Stimulated activated CD4-positive, alpha-beta T cell treated with anti-CD3 and anti-CD28 coated beads, Interleukin-4, amount 100 ng/mL, for 4 hours (primary cell): ENCODE measurements at regions not wholly inside any gene's neighbourhood (a gene's known extent, or its start where the extent isn't known, plus 50 kb on each side); places are given as distances from the start of the nearest gene placed in this dataset.
"Not testable (repeated sequence)": the region's sequence is repeated elsewhere in the genome, so short reads cannot be mapped to it uniquely, and the experiment has no call there.

Source experiments
- DNase-seq, 2 experiments: peaks; one replicate each; pipeline ENCODE4 v3.0.0-alpha.2; 2020

- DNase-seq: not testable (repeated sequence)
Observed at GRCh38 chr5:96319981-96320739, 112.9 kb downstream of the PCSK1 start.

- no peak for DNase-seq
Observed at GRCh38 chr5:96318569-96319110, 114.4 kb downstream of the PCSK1 start.

GRCh38 chr5:96317945-96318344 lies 115.1 kb downstream of the PCSK1 start:
- DNase-seq: no peak

GRCh38 chr5:96316487-96316886 lies 116.6 kb downstream of the PCSK1 start:
- no peak for DNase-seq

GRCh38 chr5:96316017-96316416 lies 117.0 kb downstream of the PCSK1 start:
- no peak for DNase-seq

- no peak for DNase-seq
Observed at GRCh38 chr5:96315431-96315830, 117.6 kb downstream of the PCSK1 start.

GRCh38 chr5:96312383-96312782 lies 120.7 kb downstream of the PCSK1 start:
- no peak for DNase-seq

GRCh38 chr5:96307047-96307446 lies 126.0 kb downstream of the PCSK1 start:
- not testable (repeated sequence) for DNase-seq

GRCh38 chr5:96302174-96302738 lies 130.8 kb downstream of the PCSK1 start:
- DNase-seq: no peak

GRCh38 chr5:96300976-96301375 lies 132.1 kb downstream of the PCSK1 start:
- no peak for DNase-seq

- DNase-seq: no peak
Observed at GRCh38 chr5:96297867-96298266, 135.2 kb downstream of the PCSK1 start.

GRCh38 chr5:96297290-96297689 lies 135.8 kb downstream of the PCSK1 start:
- no peak for DNase-seq

GRCh38 chr5:96294884-96295202 lies 138.2 kb downstream of the PCSK1 start:
- DNase-seq: no peak

GRCh38 chr5:96293966-96294883 lies 138.8 kb downstream of the PCSK1 start:
- DNase-seq: no peak

GRCh38 chr5:96292582-96293247 lies 140.3 kb downstream of the PCSK1 start:
- no peak for DNase-seq

- DNase-seq: not testable (repeated sequence)
Observed at GRCh38 chr5:96289287-96289686, 143.8 kb downstream of the PCSK1 start.

- no peak for DNase-seq
Observed at GRCh38 chr5:96288845-96289185, 144.2 kb downstream of the PCSK1 start.

- DNase-seq: no peak
Observed at GRCh38 chr5:96288166-96288844, 144.7 kb downstream of the PCSK1 start.

GRCh38 chr5:96287136-96287535 lies 145.9 kb downstream of the PCSK1 start:
- no peak for DNase-seq

GRCh38 chr5:96285823-96286222 lies 147.2 kb downstream of the PCSK1 start:
- DNase-seq: no peak

- no peak for DNase-seq
Observed at GRCh38 chr5:96284727-96285389, 148.2 kb downstream of the PCSK1 start.

- no peak for DNase-seq
Observed at GRCh38 chr5:96283589-96283988, 149.5 kb downstream of the PCSK1 start.
